ENCODE measurements at regions not wholly inside any gene's neighbourhood (a gene's known extent, or its start where the extent isn't known, plus 50 kb on each side); places are given as distances from the start of the nearest gene placed in this dataset.
"Not testable (repeated sequence)": the region's sequence is repeated elsewhere in the genome, so short reads cannot be mapped to it uniquely, and the experiment has no call there.

GRCh38 chr3:44117239-44117638 is 124.4 kb upstream of the TOPAZ1 start:
- no peak overlapping the region for H3K4me3 Mint-ChIP-seq
- no peaks in the 10 kb centered on the region for H3K36me3 Mint-ChIP-seq (ENCODE audit: insufficient read depth)
- H3K9me3 Mint-ChIP-seq, result no peaks in the 10 kb centered on the region
- DNase-seq (no peak), ATAC-seq (no peak)
- peaks cover 15% of the 10 kb centered on the region for H3K27me3 Mint-ChIP-seq (ENCODE audit: low read depth)
- H3K4me1 Mint-ChIP-seq (ENCODE audit: low read depth), result no peaks in the 10 kb centered on the region

DNA sequence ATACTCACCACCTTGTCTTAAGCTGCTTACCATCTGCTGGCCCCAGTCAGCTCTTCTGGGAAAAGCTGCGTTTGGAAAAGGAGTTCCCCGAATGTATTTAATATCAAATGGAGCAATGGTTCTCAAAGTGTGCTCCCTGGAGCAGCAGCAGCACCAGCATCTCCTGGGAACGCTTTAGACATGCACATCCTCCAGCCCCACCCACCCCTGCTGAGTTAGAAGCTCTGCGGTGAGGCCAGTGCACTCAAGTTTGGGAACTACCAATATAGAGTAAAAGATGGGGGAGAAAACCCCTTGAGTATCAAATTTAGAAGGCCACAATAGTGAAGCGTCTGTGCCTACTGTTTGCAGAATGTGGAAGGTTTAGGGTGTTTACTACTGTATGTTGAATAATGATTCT is 124.0 kb upstream of the TOPAZ1 start:
- Mint-ChIP-seq H3K27me3 (ENCODE audit: low read depth) (peaks cover 15% of the 10 kb centered on the region), H3K9me3 (no peaks in the 10 kb centered on the region), H3K4me1 (ENCODE audit: low read depth) (no peaks in the 10 kb centered on the region), H3K4me3 (no peak overlapping the region), H3K36me3 (ENCODE audit: insufficient read depth) (no peaks in the 10 kb centered on the region)
- DNase-seq, result no peak
- no peak for ATAC-seq

- Mint-ChIP-seq H3K4me3 (no peak overlapping the region), H3K36me3 (ENCODE audit: insufficient read depth) (no peaks in the 10 kb centered on the region), H3K4me1 (ENCODE audit: low read depth) (no peaks in the 10 kb centered on the region), H3K27me3 (ENCODE audit: low read depth) (peaks cover 8% of the 10 kb centered on the region), H3K9me3 (no peaks in the 10 kb centered on the region)
- ATAC-seq, result no peak
- DNase-seq, result no peak
Measured at GRCh38 chr3:44120721-44121582, 120.7 kb upstream of the TOPAZ1 start.

- Mint-ChIP-seq H3K27me3 (ENCODE audit: low read depth) (peaks cover 4% of the 10 kb centered on the region), H3K36me3 (ENCODE audit: insufficient read depth) (no peaks in the 10 kb centered on the region), H3K4me3 (no peak overlapping the region), H3K9me3 (no peaks in the 10 kb centered on the region), H3K4me1 (ENCODE audit: low read depth) (no peaks in the 10 kb centered on the region)
- DNase-seq, result no peak
- no peak for ATAC-seq
Measured at GRCh38 chr3:44125246-44125645, 116.4 kb upstream of the TOPAZ1 start.

DNA sequence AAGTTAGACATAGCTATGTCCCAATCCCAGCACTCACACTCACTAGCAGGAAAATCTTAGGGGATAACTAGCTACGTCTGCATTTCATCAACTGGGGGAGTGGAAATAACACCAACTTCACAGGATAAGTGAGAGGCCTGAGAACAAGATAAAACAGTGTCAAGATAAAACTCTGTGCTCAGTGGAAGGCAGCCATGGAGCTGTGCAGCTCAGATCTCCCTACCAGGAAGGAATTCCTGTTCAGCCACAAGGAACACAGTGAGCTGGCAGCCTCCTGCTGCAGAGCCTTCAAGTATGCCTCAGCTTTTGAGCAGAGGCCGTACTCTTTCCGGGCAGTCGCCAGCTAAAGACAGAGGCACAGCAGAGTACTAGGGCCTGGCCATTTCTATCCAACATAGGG is 115.8 kb upstream of the TOPAZ1 start:
- Mint-ChIP-seq H3K9me3 (no peaks in the 10 kb centered on the region), H3K4me3 (no peak overlapping the region), H3K4me1 (ENCODE audit: low read depth) (no peaks in the 10 kb centered on the region), H3K27me3 (ENCODE audit: low read depth) (peaks cover 4% of the 10 kb centered on the region), H3K36me3 (ENCODE audit: insufficient read depth) (no peaks in the 10 kb centered on the region)
- ATAC-seq (no peak), DNase-seq (no peak)

GRCh38 chr3:44128057-44128775 is 113.5 kb upstream of the TOPAZ1 start:
- ATAC-seq (no peak), DNase-seq (no peak)
- Mint-ChIP-seq H3K9me3 (no peaks in the 10 kb centered on the region), H3K4me3 (no peak overlapping the region), H3K36me3 (ENCODE audit: insufficient read depth) (no peaks in the 10 kb centered on the region), H3K27me3 (ENCODE audit: low read depth) (peaks cover 4% of the 10 kb centered on the region), H3K4me1 (ENCODE audit: low read depth) (no peaks in the 10 kb centered on the region)

DNA sequence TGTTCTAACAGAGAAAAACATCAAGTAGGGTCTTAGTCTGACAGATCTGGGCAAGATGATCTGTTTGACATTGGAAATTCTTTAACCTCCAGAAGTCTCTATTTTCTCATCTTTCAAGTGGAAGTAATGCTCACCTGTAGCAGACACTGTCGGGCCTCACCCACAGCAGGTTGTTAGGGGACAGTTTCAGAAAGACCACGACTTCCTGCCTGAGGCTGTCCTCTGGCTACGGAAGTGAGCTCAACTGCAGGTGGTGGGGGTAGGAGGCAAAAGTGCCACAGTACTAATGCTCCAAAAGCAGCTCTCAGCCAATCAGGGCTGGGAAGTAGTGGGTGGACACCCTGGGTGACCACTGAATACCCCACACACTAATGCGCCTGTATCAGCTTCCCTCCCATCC is 111.4 kb upstream of the TOPAZ1 start:
- Mint-ChIP-seq H3K4me3 (no peak overlapping the region), H3K4me1 (ENCODE audit: low read depth) (no peaks in the 10 kb centered on the region)

GRCh38 chr3:44132061-44132460 is 109.6 kb upstream of the TOPAZ1 start:
- Mint-ChIP-seq H3K27me3 (ENCODE audit: low read depth) (peaks cover 13% of the 10 kb centered on the region), H3K36me3 (ENCODE audit: insufficient read depth) (no peaks in the 10 kb centered on the region), H3K4me1 (ENCODE audit: low read depth) (no peaks in the 10 kb centered on the region), H3K9me3 (no peaks in the 10 kb centered on the region), H3K4me3 (no peak overlapping the region)
- no peak for ATAC-seq
- no peak for DNase-seq

More for the DNA sequence above, 111.4 kb upstream of the TOPAZ1 start:
- DNase-seq (no peak), ATAC-seq (no peak)
- Mint-ChIP-seq H3K27me3 (ENCODE audit: low read depth) (peaks cover 13% of the 10 kb centered on the region), H3K9me3 (no peaks in the 10 kb centered on the region), H3K36me3 (ENCODE audit: insufficient read depth) (no peaks in the 10 kb centered on the region)

DNA sequence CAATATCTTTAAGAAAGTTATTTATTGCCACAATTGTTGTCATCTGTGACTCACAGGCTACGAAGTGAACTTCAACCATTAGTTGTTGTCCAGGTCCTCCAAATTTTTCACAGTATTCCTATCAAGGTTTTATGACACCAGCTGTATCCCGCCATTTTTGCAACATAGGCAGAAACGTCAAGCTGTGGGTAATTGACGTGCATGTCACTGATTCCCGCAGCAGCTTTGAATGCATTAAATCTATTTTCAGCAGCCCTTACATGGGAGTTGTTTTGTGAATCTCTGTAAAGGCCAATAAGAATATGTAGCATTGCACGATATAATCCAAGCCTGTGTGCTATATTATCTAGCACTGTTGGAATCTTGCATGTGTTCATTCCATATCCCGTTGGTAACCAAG is 109.1 kb upstream of the TOPAZ1 start:
- no peaks in the 10 kb centered on the region for H3K36me3 Mint-ChIP-seq (ENCODE audit: insufficient read depth)
- peaks cover 13% of the 10 kb centered on the region for H3K27me3 Mint-ChIP-seq (ENCODE audit: low read depth)
- ATAC-seq, result no peak

DNA sequence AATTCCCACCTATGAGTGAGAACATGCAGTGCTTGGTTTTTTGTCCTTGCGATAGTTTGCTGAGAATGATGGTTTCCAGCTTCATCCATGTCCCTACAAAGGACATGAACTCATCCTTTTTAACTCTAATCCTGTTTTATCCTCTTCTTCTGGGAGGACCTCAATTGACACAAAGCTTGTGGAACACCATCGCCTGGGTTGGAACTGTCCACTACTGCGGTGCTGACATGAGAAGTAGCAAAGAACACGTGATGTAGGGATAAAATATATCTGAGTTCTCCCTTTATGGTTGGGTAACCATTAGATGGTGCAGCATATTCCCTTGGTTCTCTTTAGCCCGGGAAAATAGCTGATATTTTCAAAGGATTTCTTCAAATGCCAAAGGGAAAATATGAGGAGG is 105.3 kb upstream of the TOPAZ1 start:
- no peaks in the 10 kb centered on the region for H3K9me3 Mint-ChIP-seq
- ATAC-seq (no peak), DNase-seq (no peak)
- peaks cover 13% of the 10 kb centered on the region for H3K27me3 Mint-ChIP-seq (ENCODE audit: low read depth)
- no peaks in the 10 kb centered on the region for H3K36me3 Mint-ChIP-seq (ENCODE audit: insufficient read depth)
- H3K4me3 Mint-ChIP-seq, result no peak overlapping the region
- H3K4me1 Mint-ChIP-seq (ENCODE audit: low read depth), result no peaks in the 10 kb centered on the region

More for the DNA sequence above, 109.1 kb upstream of the TOPAZ1 start:
- no peak for DNase-seq
- Mint-ChIP-seq H3K9me3 (no peaks in the 10 kb centered on the region), H3K4me3 (no peak overlapping the region), H3K4me1 (ENCODE audit: low read depth) (no peaks in the 10 kb centered on the region)

DNA sequence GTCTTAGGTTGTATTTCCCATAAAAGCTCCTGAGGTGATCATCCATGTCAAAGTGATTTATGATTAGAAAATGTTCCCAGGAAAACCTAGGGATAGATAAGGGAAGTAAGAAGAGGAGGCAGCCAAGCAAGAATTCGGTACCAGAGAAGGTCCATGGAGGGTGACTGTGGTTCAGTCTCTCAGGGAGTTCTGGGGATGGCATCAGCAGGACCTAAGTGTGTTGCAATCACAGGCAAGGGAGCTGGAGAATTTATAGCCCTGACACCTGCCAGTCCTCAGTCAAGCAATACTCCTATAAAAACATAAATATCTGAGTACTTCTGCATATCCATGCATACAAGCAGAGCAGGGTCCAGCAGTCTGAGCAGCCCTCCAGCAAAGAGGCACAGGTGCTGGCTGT is 95.6 kb upstream of the TOPAZ1 start:
- Mint-ChIP-seq H3K36me3 (ENCODE audit: insufficient read depth) (no peaks in the 10 kb centered on the region), H3K9me3 (no peaks in the 10 kb centered on the region), H3K4me1 (ENCODE audit: low read depth) (no peaks in the 10 kb centered on the region), H3K4me3 (no peak overlapping the region), H3K27me3 (ENCODE audit: low read depth) (peaks cover 13% of the 10 kb centered on the region)
- DNase-seq (no peak), ATAC-seq (no peak)

DNA sequence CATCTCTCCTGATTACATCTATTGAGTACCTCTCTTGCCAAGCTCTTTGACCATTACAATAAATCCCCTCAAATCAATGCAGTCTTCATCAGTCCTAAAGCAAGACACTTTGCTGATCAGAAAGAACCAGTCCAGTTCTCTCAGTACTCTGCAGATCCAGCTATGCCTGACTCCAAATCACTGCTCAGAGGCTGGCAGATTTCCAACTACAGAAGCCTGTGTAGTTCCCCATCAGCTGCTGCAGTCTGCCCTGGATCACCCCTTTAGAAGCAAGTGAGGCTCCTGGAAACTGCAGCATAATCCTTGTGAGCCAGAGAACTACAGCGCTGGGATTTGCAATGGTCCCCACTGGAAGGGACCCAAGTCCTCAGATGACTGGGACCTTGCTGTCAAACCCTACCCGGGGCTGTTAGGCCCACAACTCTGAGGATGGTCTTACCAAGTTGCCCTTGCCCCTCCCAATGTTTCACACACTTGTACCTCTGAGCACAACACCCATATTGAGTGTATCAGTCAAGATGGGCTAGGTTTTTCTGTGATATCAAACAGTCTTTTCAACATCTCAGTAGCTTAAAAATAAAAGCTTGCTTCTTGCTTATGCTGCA is 81.9 kb upstream of the TOPAZ1 start:
- ATAC-seq (no peak), DNase-seq (no peak)
- Mint-ChIP-seq H3K4me1 (ENCODE audit: low read depth) (no peaks in the 10 kb centered on the region), H3K36me3 (ENCODE audit: insufficient read depth) (no peaks in the 10 kb centered on the region), H3K4me3 (no peak overlapping the region), H3K27me3 (ENCODE audit: low read depth) (peaks cover 22% of the 10 kb centered on the region), H3K9me3 (no peaks in the 10 kb centered on the region)

DNA sequence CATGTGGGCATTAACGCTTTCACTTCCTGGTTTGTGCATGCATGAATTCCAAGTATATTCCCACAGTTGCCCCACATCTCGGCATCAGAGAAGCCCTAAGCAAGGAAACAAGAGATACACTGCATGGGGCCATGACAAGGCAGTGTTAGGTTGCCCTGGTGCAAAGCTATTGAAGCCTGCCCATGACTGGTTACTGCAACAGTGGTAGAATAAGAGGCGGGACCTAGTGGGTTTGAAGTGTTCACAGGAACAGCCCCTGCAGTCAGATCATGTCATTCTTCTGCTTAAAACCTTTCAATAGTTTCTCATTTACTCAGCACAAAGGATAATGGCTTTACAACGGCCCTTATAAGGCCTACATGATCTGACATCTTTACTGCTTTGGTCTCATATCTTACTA is 80.9 kb upstream of the TOPAZ1 start:
- DNase-seq, result no peak
- Mint-ChIP-seq H3K4me1 (ENCODE audit: low read depth) (no peaks in the 10 kb centered on the region), H3K36me3 (ENCODE audit: insufficient read depth) (no peaks in the 10 kb centered on the region), H3K27me3 (ENCODE audit: low read depth) (peaks cover 21% of the 10 kb centered on the region), H3K9me3 (no peaks in the 10 kb centered on the region), H3K4me3 (no peak overlapping the region)
- no peak for ATAC-seq

- no peak for ATAC-seq
- Mint-ChIP-seq H3K27me3 (ENCODE audit: low read depth) (peaks cover 15% of the 10 kb centered on the region), H3K36me3 (ENCODE audit: insufficient read depth) (no peaks in the 10 kb centered on the region), H3K4me1 (ENCODE audit: low read depth) (no peaks in the 10 kb centered on the region), H3K9me3 (no peaks in the 10 kb centered on the region), H3K4me3 (no peak overlapping the region)
- no peak for DNase-seq
Measured at GRCh38 chr3:44171891-44172290, 69.8 kb upstream of the TOPAZ1 start.

DNA sequence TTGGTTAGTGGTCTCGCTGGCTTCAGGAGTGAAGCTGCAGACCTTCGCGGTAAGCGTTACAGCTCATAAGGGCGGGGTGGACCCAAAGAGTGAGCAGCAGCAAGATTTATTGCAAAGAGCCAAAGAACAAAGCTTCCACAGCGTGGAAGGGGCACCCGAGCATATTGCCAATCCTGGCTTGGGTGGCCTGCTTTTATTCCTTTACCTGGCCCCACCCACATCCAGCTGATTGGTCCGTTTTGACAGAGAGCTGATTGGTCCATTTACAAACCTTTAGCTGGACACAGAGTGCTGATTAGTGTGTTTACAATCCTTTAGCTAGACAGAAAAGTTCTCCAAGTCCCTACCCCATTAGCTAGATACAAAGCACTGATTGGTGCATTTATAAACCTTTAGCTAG is 69.0 kb upstream of the TOPAZ1 start:
- not testable (repeated sequence) for H3K4me1 Mint-ChIP-seq (ENCODE audit: low read depth); H3K36me3 Mint-ChIP-seq (ENCODE audit: insufficient read depth)

More for the DNA sequence above, 69.0 kb upstream of the TOPAZ1 start:
- H3K9me3 Mint-ChIP-seq, DNase-seq, H3K4me3 Mint-ChIP-seq, ATAC-seq: not testable (repeated sequence)
- peaks cover 15% of the 10 kb centered on the region for H3K27me3 Mint-ChIP-seq (ENCODE audit: low read depth)

Data from activated T-cell treated with anti-CD3 and anti-CD28 coated beads, Interleukin-2, amount 50 U/mL, for 4 hours (primary cell).